CD8-positive, alpha-beta memory T cell (primary cell): ENCODE measurements at regions not wholly inside any gene's neighbourhood (a gene's known extent, or its start where the extent isn't known, plus 50 kb on each side); places are given as distances from the start of the nearest gene placed in this dataset.

Experiments used
- CTCF ChIA-PET: fragments of 350-600 bp; sonication (Branson Sonifier 250); formaldehyde crosslinking; loops from one replicate; lab custom pipeline; 2021; ENCODE audit warnings: antibody characterized with exemption; lab: Charles Lee
- POLR2A ChIA-PET: fragments of 350-600 bp; sonication (Branson Sonifier 250); formaldehyde crosslinking; loops from one replicate; lab custom pipeline; 2021; ENCODE audit warnings: antibody characterized with exemption; lab: Charles Lee
- DNase-seq, 5 donors: peaks; one replicate each; pipeline versions ENCODE4 v3.0.0 to v3.0.0-alpha.2; 2020 to 2022; ENCODE audit warnings: mixed read lengths in 1 of 5
- H3K27ac ChIP-seq: one replicate; pipeline ENCODE4 v1.7.0; 2013; ENCODE audit warnings: low read depth, mild to moderate bottlenecking, low read length, moderate library complexity
- H3K27me3 ChIP-seq: 2 replicates; pipeline ENCODE4 v1.7.0; 2013; ENCODE audit warnings: low read length, mild to moderate bottlenecking; ENCODE audit not compliant: insufficient read depth, poor library complexity, severe bottlenecking
- H3K36me3 ChIP-seq: 2 replicates; pipeline ENCODE4 v1.7.0; 2013; ENCODE audit warnings: mild to moderate bottlenecking, low read length, moderate library complexity; ENCODE audit not compliant: insufficient read depth
- H3K4me1 ChIP-seq: 2 replicates; pipeline ENCODE4 v1.7.0; 2013; ENCODE audit warnings: mild to moderate bottlenecking, low read length, moderate library complexity; ENCODE audit not compliant: insufficient read depth
- H3K4me3 ChIP-seq: 2 replicates; pipeline ENCODE4 v1.7.0; 2013; ENCODE audit warnings: mild to moderate bottlenecking, low read length
- H3K9me3 ChIP-seq: 2 replicates; pipeline ENCODE4 v1.7.0; 2013; ENCODE audit warnings: mild to moderate bottlenecking, low read length
- H3K27ac Mint-ChIP-seq, 8 donors: one replicate each; pipeline ENCODE4 v1.8.0; 2020 to 2021; ENCODE audit warnings: mixed read lengths in 8 of 8, mild to moderate bottlenecking in 6 of 8, inconsistent platforms in 3 of 8, moderate library complexity in 3 of 8
- H3K27me3 Mint-ChIP-seq, 2 donors: one replicate each; pipeline ENCODE4 v1.8.0; 2020 to 2021; ENCODE audit warnings: mixed read lengths in 2 of 2, mild to moderate bottlenecking in 1 of 2, moderate library complexity in 1 of 2
- H3K36me3 Mint-ChIP-seq, 3 donors: one replicate each; pipeline ENCODE4 v1.8.0; 2020 to 2021; ENCODE audit warnings: mixed read lengths in 3 of 3, inconsistent platforms in 1 of 3, mild to moderate bottlenecking in 1 of 3
- H3K4me1 Mint-ChIP-seq, 3 donors: one replicate each; pipeline ENCODE4 v1.8.0; 2020 to 2021; ENCODE audit warnings: mixed read lengths in 3 of 3, inconsistent platforms in 1 of 3, mild to moderate bottlenecking in 1 of 3
- H3K4me3 Mint-ChIP-seq, 7 donors: one replicate each; pipeline ENCODE4 v1.8.0; 2020 to 2021; ENCODE audit warnings: mixed read lengths in 7 of 7, mild to moderate bottlenecking in 6 of 7, moderate library complexity in 4 of 7, inconsistent platforms in 2 of 7
- H3K9me3 Mint-ChIP-seq, 5 donors: one replicate each; pipeline ENCODE4 v1.8.0; 2020 to 2022; ENCODE audit warnings: mixed read lengths in 5 of 5, mild to moderate bottlenecking in 3 of 5, moderate library complexity in 2 of 5, inconsistent platforms in 1 of 5

- Mint-ChIP-seq H3K36me3 (no peaks in the 10 kb centered on the region), H3K27ac (no peak overlapping the region), H3K9me3 (peaks cover 0 to 4% (median 0%) of the 10 kb centered on the region in 5 donors), H3K4me3 (no peak overlapping the region), H3K4me1 (no peaks in the 10 kb centered on the region), H3K27me3 (no peaks in the 10 kb centered on the region)
- Histone ChIP-seq H3K27ac (no peak overlapping the region), H3K9me3 (no peaks in the 10 kb centered on the region), H3K4me3 (no peak overlapping the region), H3K4me1 (no peaks in the 10 kb centered on the region), H3K27me3 (no peaks in the 10 kb centered on the region), H3K36me3 (no peaks in the 10 kb centered on the region)
- no peak for DNase-seq
- CTCF ChIA-PET = no interaction called here
- POLR2A ChIA-PET = no interaction called here
Measured at GRCh38 chr3:161579395-161580126, 83.0 kb downstream of the OTOL1 start.

GRCh38 chr3:161585922-161586321, 89.3 kb downstream of the OTOL1 start:
- Mint-ChIP-seq H3K4me1 (no peaks in the 10 kb centered on the region), H3K9me3 (peaks cover 0 to 12% (median 3%) of the 10 kb centered on the region in 5 donors), H3K27me3 (no peaks in the 10 kb centered on the region), H3K27ac (no peak overlapping the region), H3K4me3 (no peak overlapping the region), H3K36me3 (no peaks in the 10 kb centered on the region)
- H3K36me3 ChIP-seq = no peaks in the 10 kb centered on the region
- no peaks in the 10 kb centered on the region for H3K27me3 ChIP-seq
- no peak for DNase-seq
- H3K27ac ChIP-seq = no peak overlapping the region
- H3K9me3 ChIP-seq = no peaks in the 10 kb centered on the region
- POLR2A ChIA-PET = no interaction called here
- no peaks in the 10 kb centered on the region for H3K4me1 ChIP-seq
- H3K4me3 ChIP-seq = no peak overlapping the region
- CTCF ChIA-PET = no interaction called here

GRCh38 chr3:161586556-161587235, 90.1 kb downstream of the OTOL1 start:
- POLR2A ChIA-PET = no interaction called here

GRCh38 chr3:161598639-161599038, 102.0 kb downstream of the OTOL1 start:
- Histone ChIP-seq H3K36me3 (no peaks in the 10 kb centered on the region), H3K27me3 (no peaks in the 10 kb centered on the region), H3K9me3 (no peaks in the 10 kb centered on the region), H3K4me3 (no peak overlapping the region), H3K27ac (no peak overlapping the region), H3K4me1 (no peaks in the 10 kb centered on the region)
- Mint-ChIP-seq H3K27ac (no peak overlapping the region), H3K9me3 (peaks cover 0 to 4% (median 0%) of the 10 kb centered on the region in 5 donors), H3K36me3 (no peaks in the 10 kb centered on the region), H3K27me3 (peaks cover 0 to 2% of the 10 kb centered on the region in 2 donors), H3K4me3 (no peak overlapping the region), H3K4me1 (no peaks in the 10 kb centered on the region)
- CTCF ChIA-PET = no interaction called here
- POLR2A ChIA-PET = no interaction called here
- DNase-seq = no peak

More at GRCh38 chr3:161586556-161587235, 90.1 kb downstream of the OTOL1 start:
- Mint-ChIP-seq H3K27me3 (no peaks in the 10 kb centered on the region), H3K4me1 (no peaks in the 10 kb centered on the region), H3K27ac (no peak overlapping the region), H3K9me3 (peaks cover 0 to 12% (median 6%) of the 10 kb centered on the region in 5 donors), H3K36me3 (no peaks in the 10 kb centered on the region), H3K4me3 (no peak overlapping the region)
- no peaks in the 10 kb centered on the region for H3K9me3 ChIP-seq
- H3K27ac ChIP-seq = no peak overlapping the region
- DNase-seq = no peak
- H3K4me3 ChIP-seq = no peak overlapping the region
- CTCF ChIA-PET = no interaction called here
- no peaks in the 10 kb centered on the region for H3K4me1 ChIP-seq
- H3K36me3 ChIP-seq = no peaks in the 10 kb centered on the region
- no peaks in the 10 kb centered on the region for H3K27me3 ChIP-seq

GRCh38 chr3:161599697-161600096, 103.1 kb downstream of the OTOL1 start:
- peaks cover 0 to 4% (median 0%) of the 10 kb centered on the region in 5 donors for H3K9me3 Mint-ChIP-seq
- H3K4me3 Mint-ChIP-seq = no peak overlapping the region
- POLR2A ChIA-PET = no interaction called here
- H3K27me3 Mint-ChIP-seq = peaks cover 0 to 2% of the 10 kb centered on the region in 2 donors
- H3K36me3 Mint-ChIP-seq = no peaks in the 10 kb centered on the region
- Histone ChIP-seq H3K9me3 (no peaks in the 10 kb centered on the region), H3K36me3 (no peaks in the 10 kb centered on the region), H3K4me3 (no peak overlapping the region), H3K27ac (no peak overlapping the region), H3K4me1 (no peaks in the 10 kb centered on the region), H3K27me3 (no peaks in the 10 kb centered on the region)
- H3K27ac Mint-ChIP-seq = no peak overlapping the region
- CTCF ChIA-PET = no interaction called here
- H3K4me1 Mint-ChIP-seq = no peaks in the 10 kb centered on the region
- DNase-seq = no peak

GRCh38 chr3:161600173-161600572, 103.6 kb downstream of the OTOL1 start:
- CTCF ChIA-PET = no interaction called here
- no peak overlapping the region for H3K27ac Mint-ChIP-seq

GRCh38 chr3:161602475-161602874, 105.9 kb downstream of the OTOL1 start:
- no peaks in the 10 kb centered on the region for H3K4me1 ChIP-seq
- POLR2A ChIA-PET = no interaction called here
- no peak overlapping the region for H3K4me3 Mint-ChIP-seq

More at GRCh38 chr3:161600173-161600572, 103.6 kb downstream of the OTOL1 start:
- no peaks in the 10 kb centered on the region for H3K4me1 ChIP-seq
- H3K27ac ChIP-seq = no peak overlapping the region
- H3K9me3 Mint-ChIP-seq = peaks cover 0 to 4% (median 0%) of the 10 kb centered on the region in 5 donors
- H3K9me3 ChIP-seq = no peaks in the 10 kb centered on the region
- no peak overlapping the region for H3K4me3 ChIP-seq
- H3K27me3 Mint-ChIP-seq = peaks cover 0 to 2% of the 10 kb centered on the region in 2 donors
- H3K4me3 Mint-ChIP-seq = no peak overlapping the region
- no peaks in the 10 kb centered on the region for H3K27me3 ChIP-seq
- POLR2A ChIA-PET = no interaction called here
- H3K4me1 Mint-ChIP-seq = no peaks in the 10 kb centered on the region
- H3K36me3 Mint-ChIP-seq = no peaks in the 10 kb centered on the region
- H3K36me3 ChIP-seq = no peaks in the 10 kb centered on the region
- DNase-seq = no peak

GRCh38 chr3:161602918-161603317, 106.3 kb downstream of the OTOL1 start:
- POLR2A ChIA-PET = no interaction called here

More at GRCh38 chr3:161602475-161602874, 105.9 kb downstream of the OTOL1 start:
- peaks cover 0 to 2% (median 0%) of the 10 kb centered on the region in 5 donors for H3K9me3 Mint-ChIP-seq
- H3K27me3 ChIP-seq = no peaks in the 10 kb centered on the region
- no peaks in the 10 kb centered on the region for H3K9me3 ChIP-seq
- H3K27ac ChIP-seq = no peak overlapping the region
- no peak overlapping the region for H3K4me3 ChIP-seq
- no peak overlapping the region for H3K27ac Mint-ChIP-seq
- H3K36me3 Mint-ChIP-seq = no peaks in the 10 kb centered on the region
- no peak for DNase-seq
- no peaks in the 10 kb centered on the region for H3K4me1 Mint-ChIP-seq
- CTCF ChIA-PET = no interaction called here
- H3K36me3 ChIP-seq = no peaks in the 10 kb centered on the region
- peaks cover 0 to 2% of the 10 kb centered on the region in 2 donors for H3K27me3 Mint-ChIP-seq

More at GRCh38 chr3:161602918-161603317, 106.3 kb downstream of the OTOL1 start:
- H3K27ac ChIP-seq = no peak overlapping the region
- H3K27ac Mint-ChIP-seq = no peak overlapping the region
- no peaks in the 10 kb centered on the region for H3K36me3 Mint-ChIP-seq
- peaks cover 0 to 2% (median 0%) of the 10 kb centered on the region in 5 donors for H3K9me3 Mint-ChIP-seq
- no peak for DNase-seq
- peaks cover 0 to 2% of the 10 kb centered on the region in 2 donors for H3K27me3 Mint-ChIP-seq
- H3K4me1 ChIP-seq = no peaks in the 10 kb centered on the region
- CTCF ChIA-PET = no interaction called here
- no peak overlapping the region for H3K4me3 ChIP-seq
- H3K4me1 Mint-ChIP-seq = no peaks in the 10 kb centered on the region
- H3K36me3 ChIP-seq = no peaks in the 10 kb centered on the region
- H3K4me3 Mint-ChIP-seq = no peak overlapping the region
- no peaks in the 10 kb centered on the region for H3K9me3 ChIP-seq
- H3K27me3 ChIP-seq = no peaks in the 10 kb centered on the region
